ENCODE measurements at regions not wholly inside any gene's neighbourhood (a gene's known extent, or its start where the extent isn't known, plus 50 kb on each side); places are given as distances from the start of the nearest gene placed in this dataset.

DNA sequence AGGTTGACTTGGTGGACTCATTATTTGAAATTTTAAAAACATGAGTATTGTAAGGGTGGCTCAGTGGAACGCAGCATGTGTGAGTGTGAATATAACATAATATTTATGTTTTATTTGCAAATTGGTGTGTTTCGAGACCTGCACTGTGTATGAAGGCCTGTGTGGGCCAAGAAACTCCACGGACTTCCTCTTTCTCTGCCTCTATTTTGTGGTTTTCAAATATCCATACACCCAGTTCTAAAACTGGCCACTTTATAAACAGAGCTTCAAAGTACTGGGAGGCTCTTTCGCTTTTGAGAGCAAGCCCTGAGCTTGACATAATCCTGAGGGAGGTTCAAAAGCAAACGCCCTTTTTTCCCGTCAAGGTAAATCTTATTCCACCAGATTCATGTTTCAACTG, 187.7 kb downstream of the GPAT3 start:
- TF ChIP-seq, protein P1, sequence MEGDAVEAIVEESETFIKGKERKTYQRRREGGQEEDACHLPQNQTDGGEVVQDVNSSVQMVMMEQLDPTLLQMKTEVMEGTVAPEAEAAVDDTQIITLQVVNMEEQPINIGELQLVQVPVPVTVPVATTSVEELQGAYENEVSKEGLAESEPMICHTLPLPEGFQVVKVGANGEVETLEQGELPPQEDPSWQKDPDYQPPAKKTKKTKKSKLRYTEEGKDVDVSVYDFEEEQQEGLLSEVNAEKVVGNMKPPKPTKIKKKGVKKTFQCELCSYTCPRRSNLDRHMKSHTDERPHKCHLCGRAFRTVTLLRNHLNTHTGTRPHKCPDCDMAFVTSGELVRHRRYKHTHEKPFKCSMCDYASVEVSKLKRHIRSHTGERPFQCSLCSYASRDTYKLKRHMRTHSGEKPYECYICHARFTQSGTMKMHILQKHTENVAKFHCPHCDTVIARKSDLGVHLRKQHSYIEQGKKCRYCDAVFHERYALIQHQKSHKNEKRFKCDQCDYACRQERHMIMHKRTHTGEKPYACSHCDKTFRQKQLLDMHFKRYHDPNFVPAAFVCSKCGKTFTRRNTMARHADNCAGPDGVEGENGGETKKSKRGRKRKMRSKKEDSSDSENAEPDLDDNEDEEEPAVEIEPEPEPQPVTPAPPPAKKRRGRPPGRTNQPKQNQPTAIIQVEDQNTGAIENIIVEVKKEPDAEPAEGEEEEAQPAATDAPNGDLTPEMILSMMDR (IDR thresholded peaks at IDR 0.05; ENCODE audit: low read depth, low read length, missing input control), result no peak
- TF ChIP-seq, protein P2, sequence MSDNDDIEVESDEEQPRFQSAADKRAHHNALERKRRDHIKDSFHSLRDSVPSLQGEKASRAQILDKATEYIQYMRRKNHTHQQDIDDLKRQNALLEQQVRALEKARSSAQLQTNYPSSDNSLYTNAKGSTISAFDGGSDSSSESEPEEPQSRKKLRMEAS (IDR thresholded peaks at IDR 0.05), result no peak
- no peak for TF ChIP-seq ZBTB33 (IDR thresholded peaks at IDR 0.05)
- no peak for TF ChIP-seq RAD21 (IDR thresholded peaks at IDR 0.05)
- TF ChIP-seq JUND (IDR thresholded peaks at IDR 0.05), result no peak
- TF ChIP-seq, protein P3, sequence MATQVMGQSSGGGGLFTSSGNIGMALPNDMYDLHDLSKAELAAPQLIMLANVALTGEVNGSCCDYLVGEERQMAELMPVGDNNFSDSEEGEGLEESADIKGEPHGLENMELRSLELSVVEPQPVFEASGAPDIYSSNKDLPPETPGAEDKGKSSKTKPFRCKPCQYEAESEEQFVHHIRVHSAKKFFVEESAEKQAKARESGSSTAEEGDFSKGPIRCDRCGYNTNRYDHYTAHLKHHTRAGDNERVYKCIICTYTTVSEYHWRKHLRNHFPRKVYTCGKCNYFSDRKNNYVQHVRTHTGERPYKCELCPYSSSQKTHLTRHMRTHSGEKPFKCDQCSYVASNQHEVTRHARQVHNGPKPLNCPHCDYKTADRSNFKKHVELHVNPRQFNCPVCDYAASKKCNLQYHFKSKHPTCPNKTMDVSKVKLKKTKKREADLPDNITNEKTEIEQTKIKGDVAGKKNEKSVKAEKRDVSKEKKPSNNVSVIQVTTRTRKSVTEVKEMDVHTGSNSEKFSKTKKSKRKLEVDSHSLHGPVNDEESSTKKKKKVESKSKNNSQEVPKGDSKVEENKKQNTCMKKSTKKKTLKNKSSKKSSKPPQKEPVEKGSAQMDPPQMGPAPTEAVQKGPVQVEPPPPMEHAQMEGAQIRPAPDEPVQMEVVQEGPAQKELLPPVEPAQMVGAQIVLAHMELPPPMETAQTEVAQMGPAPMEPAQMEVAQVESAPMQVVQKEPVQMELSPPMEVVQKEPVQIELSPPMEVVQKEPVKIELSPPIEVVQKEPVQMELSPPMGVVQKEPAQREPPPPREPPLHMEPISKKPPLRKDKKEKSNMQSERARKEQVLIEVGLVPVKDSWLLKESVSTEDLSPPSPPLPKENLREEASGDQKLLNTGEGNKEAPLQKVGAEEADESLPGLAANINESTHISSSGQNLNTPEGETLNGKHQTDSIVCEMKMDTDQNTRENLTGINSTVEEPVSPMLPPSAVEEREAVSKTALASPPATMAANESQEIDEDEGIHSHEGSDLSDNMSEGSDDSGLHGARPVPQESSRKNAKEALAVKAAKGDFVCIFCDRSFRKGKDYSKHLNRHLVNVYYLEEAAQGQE (IDR thresholded peaks at IDR 0.05), result no peak
- no peak for TF ChIP-seq TAF1 (conservative IDR thresholded peaks at IDR 0.05)
